Common myeloid progenitor, CD34-positive (primary cell): ENCODE measurements at regions not wholly inside any gene's neighbourhood (a gene's known extent, or its start where the extent isn't known, plus 50 kb on each side); places are given as distances from the start of the nearest gene placed in this dataset.

Experiments used
- CTCF ChIA-PET: fragments of 350-600 bp; sonication (Branson Sonifier 250); formaldehyde crosslinking; loops from one replicate; lab custom pipeline; 2021; ENCODE audit warnings: antibody characterized with exemption; lab: Charles Lee
- POLR2A ChIA-PET: fragments of 350-600 bp; sonication (Branson Sonifier 250); formaldehyde crosslinking; loops from one replicate; lab custom pipeline; 2021; ENCODE audit warnings: antibody characterized with exemption; lab: Charles Lee
- DNase-seq, 3 donors: peaks; one replicate each; pipeline versions ENCODE4 v3.0.0 to v3.0.0-alpha.2; 2013
- H3K27ac ChIP-seq, 2 experiments: 1 replicate in 1 of 2; 2 replicates in 1 of 2; pipeline ENCODE4 v1.7.0; 2013; ENCODE audit warnings: inconsistent platforms in 2 of 2, low read length in 2 of 2, mild to moderate bottlenecking in 2 of 2, low read depth in 1 of 2, moderate library complexity in 1 of 2; ENCODE audit not compliant: severe bottlenecking in 2 of 2, insufficient read depth in 1 of 2, poor library complexity in 1 of 2
- H3K27me3 ChIP-seq, 5 experiments: replicated peaks in 2 of 5; 1 replicate in 3 of 5; 2 replicates in 2 of 5; pipeline versions ENCODE4 v1.6.1 to v1.7.0; 2013; ENCODE audit warnings: low read length in 4 of 5, mild to moderate bottlenecking in 2 of 5, moderate library complexity in 2 of 5, inconsistent platforms in 1 of 5; ENCODE audit not compliant: insufficient read depth in 5 of 5, control insufficient read depth in 4 of 5
- H3K36me3 ChIP-seq, 4 experiments: 1 replicate in 2 of 4; 2 replicates in 2 of 4; pipeline versions ENCODE4 v1.6.1 to v1.7.0; 2013; ENCODE audit warnings: low read length in 3 of 4, control low read depth in 1 of 4, mild to moderate bottlenecking in 1 of 4; ENCODE audit not compliant: control insufficient read depth in 4 of 4, insufficient read depth in 4 of 4
- H3K4me1 ChIP-seq, 4 experiments: 1 replicate in 3 of 4; 2 replicates in 1 of 4; pipeline versions ENCODE4 v1.6.1 to v1.7.1; 2013; ENCODE audit warnings: low read length in 3 of 4, mild to moderate bottlenecking in 3 of 4, control low read depth in 1 of 4, inconsistent platforms in 1 of 4, moderate library complexity in 1 of 4; ENCODE audit not compliant: control insufficient read depth in 4 of 4, insufficient read depth in 4 of 4; ENCODE audit errors: control extremely low read depth in 1 of 4
- H3K4me3 ChIP-seq, 7 experiments: 1 replicate in 4 of 7; 2 replicates in 3 of 7; pipeline versions ENCODE4 v1.5.1 to v1.7.0; 2013; ENCODE audit warnings: mild to moderate bottlenecking in 7 of 7, low read length in 6 of 7, moderate library complexity in 6 of 7, inconsistent platforms in 2 of 7, low read depth in 2 of 7, control low read depth in 1 of 7; ENCODE audit not compliant: insufficient read depth in 4 of 7, control insufficient read depth in 1 of 7; ENCODE audit errors: extremely low read depth in 1 of 7
- H3K9me3 ChIP-seq, 5 experiments: 1 replicate in 4 of 5; 2 replicates in 1 of 5; pipeline versions ENCODE4 v1.6.1 to v1.7.1; 2013; ENCODE audit warnings: low read length in 4 of 5, mild to moderate bottlenecking in 2 of 5, inconsistent platforms in 1 of 5, low read depth in 1 of 5, moderate library complexity in 1 of 5; ENCODE audit not compliant: control insufficient read depth in 4 of 5, insufficient read depth in 2 of 5; ENCODE audit errors: control extremely low read depth in 1 of 5
- WGBS: methylation state at CpG from one replicate; pipeline ENCODE4 v1.1.5; 2013; ENCODE audit not compliant: insufficient coverage; 5-methylcytosine and 5-hydroxymethylcytosine counted together

GRCh38 chr5:155938051-155938450 lies 388.9 kb upstream of the SGCD start:
- H3K36me3 ChIP-seq: no peaks in the 10 kb centered on the region
- ChIA-PET CTCF (interaction anchor here (1.3 kb wide), 1 partner anchor 1193 kb away, joined by 3 read pairs; no protein-coding TSS in a partner anchor), POLR2A (no interaction called here)
- H3K27ac ChIP-seq: no peak overlapping the region
- H3K27me3 ChIP-seq: no peaks in the 10 kb centered on the region
- no peaks in the 10 kb centered on the region for H3K4me1 ChIP-seq
- no peak overlapping the region for H3K4me3 ChIP-seq
- 94% methylated on average over 2 of the region's 2 CpGs for whole genome bisulfite sequencing
- no peak for DNase-seq
- no peaks in the 10 kb centered on the region for H3K9me3 ChIP-seq

- no peak for DNase-seq
- ChIA-PET CTCF (no interaction called here), POLR2A (no interaction called here)
- no peaks in the 10 kb centered on the region for H3K4me1 ChIP-seq
- no peaks in the 10 kb centered on the region for H3K36me3 ChIP-seq
- no peak overlapping the region for H3K27ac ChIP-seq
- H3K9me3 ChIP-seq: no peaks in the 10 kb centered on the region
- no peak overlapping the region for H3K4me3 ChIP-seq
- peaks cover 0 to 3% (median 0%) of the 10 kb centered on the region in 5 experiments for H3K27me3 ChIP-seq
Measured at GRCh38 chr5:155941340-155941739, 385.6 kb upstream of the SGCD start.

- Histone ChIP-seq H3K9me3 (no peaks in the 10 kb centered on the region), H3K27me3 (peaks cover 0 to 3% (median 0%) of the 10 kb centered on the region in 5 experiments), H3K36me3 (no peaks in the 10 kb centered on the region), H3K4me3 (no peak overlapping the region), H3K27ac (no peak overlapping the region), H3K4me1 (no peaks in the 10 kb centered on the region)
- CTCF ChIA-PET: interaction anchor here (1.0 to 1.5 kb wide), 3 partner anchors 11 to 1188 kb away, joined by 3 to 7 read pairs (median 4); no protein-coding TSS in a partner anchor
- 0% methylated on average over 1 of the region's 2 CpGs for WGBS
- DNase-seq: peak; percentile 15 to 50 (median 48)
- POLR2A ChIA-PET: no interaction called here
Measured at GRCh38 chr5:155943516-155944407, 383.2 kb upstream of the SGCD start.

- POLR2A ChIA-PET: no interaction called here
- H3K27ac ChIP-seq: no peak overlapping the region
- H3K9me3 ChIP-seq: no peaks in the 10 kb centered on the region
- no peaks in the 10 kb centered on the region for H3K36me3 ChIP-seq
- DNase-seq: no peak
- H3K4me3 ChIP-seq: no peak overlapping the region
- CTCF ChIA-PET: no interaction called here
- WGBS: 100% methylated on average over 2 of the region's 4 CpGs
- H3K4me1 ChIP-seq: no peaks in the 10 kb centered on the region
- peaks cover 0 to 3% (median 0%) of the 10 kb centered on the region in 5 experiments for H3K27me3 ChIP-seq
Measured at GRCh38 chr5:155947394-155948062, 379.4 kb upstream of the SGCD start.

- no peak overlapping the region for H3K4me3 ChIP-seq
- H3K9me3 ChIP-seq: no peaks in the 10 kb centered on the region
- ChIA-PET CTCF (no interaction called here), POLR2A (no interaction called here)
- no peak for DNase-seq
- no peaks in the 10 kb centered on the region for H3K4me1 ChIP-seq
- no peak overlapping the region for H3K27ac ChIP-seq
- 100% methylated on average over 2 of the region's 3 CpGs for WGBS
- no peaks in the 10 kb centered on the region for H3K36me3 ChIP-seq
- peaks cover 0 to 3% (median 0%) of the 10 kb centered on the region in 5 experiments for H3K27me3 ChIP-seq
Measured at GRCh38 chr5:155948576-155948975, 378.4 kb upstream of the SGCD start.

GRCh38 chr5:155952486-155953089 lies 374.4 kb upstream of the SGCD start:
- POLR2A ChIA-PET: no interaction called here
- H3K4me3 ChIP-seq: no peak overlapping the region
- WGBS: 95% methylated on average over 5 of the region's 7 CpGs

More at GRCh38 chr5:155952486-155953089, 374.4 kb upstream of the SGCD start:
- Histone ChIP-seq H3K36me3 (no peaks in the 10 kb centered on the region), H3K27me3 (peaks cover 0 to 2% (median 0%) of the 10 kb centered on the region in 5 experiments), H3K9me3 (no peaks in the 10 kb centered on the region), H3K4me1 (no peaks in the 10 kb centered on the region), H3K27ac (no peak overlapping the region)
- CTCF ChIA-PET: no interaction called here
- no peak for DNase-seq
